NOMO-1 treated with DMSO at 0.1 percent for 48 hours (cell line): ENCODE measurements at regions not wholly inside any gene's neighbourhood (a gene's known extent, or its start where the extent isn't known, plus 50 kb on each side); places are given as distances from the start of the nearest gene placed in this dataset.
"Not testable (repeated sequence)": the region's sequence is repeated elsewhere in the genome, so short reads cannot be mapped to it uniquely, and the experiment has no call there.

Experiments used
- DNase-seq: peaks from one replicate; lab custom pipeline; 2025; ENCODE audit not compliant: unreplicated experiment; lab: John Stamatoyannopoulos, UW

- DNase-seq = no peak
These were observed 165.6 kb upstream of the HDAC4 start for GRCh38 chr2:239566162-239566994.

- DNase-seq = no peak
These were observed 163.8 kb upstream of the HDAC4 start for GRCh38 chr2:239564587-239564986.

GRCh38 chr2:239563561-239563960 is 162.7 kb upstream of the HDAC4 start:
- DNase-seq = no peak

GRCh38 chr2:239561446-239562001 is 160.7 kb upstream of the HDAC4 start:
- DNase-seq = no peak

GRCh38 chr2:239559417-239560261 is 158.8 kb upstream of the HDAC4 start:
- no peak for DNase-seq

- no peak for DNase-seq
These were observed 157.8 kb upstream of the HDAC4 start for GRCh38 chr2:239558661-239559060.

GRCh38 chr2:239557516-239557915 is 156.7 kb upstream of the HDAC4 start:
- no peak for DNase-seq

- DNase-seq = peak; percentile 39
These were observed 154.7 kb upstream of the HDAC4 start for GRCh38 chr2:239555571-239555905.

GRCh38 chr2:239554766-239555570 is 154.1 kb upstream of the HDAC4 start:
- no peak for DNase-seq

- no peak for DNase-seq
These were observed 152.7 kb upstream of the HDAC4 start for GRCh38 chr2:239553376-239554000.

- DNase-seq = no peak
These were observed 151.6 kb upstream of the HDAC4 start for GRCh38 chr2:239552213-239552926.

- DNase-seq = no peak
These were observed 150.4 kb upstream of the HDAC4 start for GRCh38 chr2:239551206-239551605.

GRCh38 chr2:239550357-239550756 is 149.5 kb upstream of the HDAC4 start:
- DNase-seq = no peak

- DNase-seq = no peak
These were observed 149.0 kb upstream of the HDAC4 start for GRCh38 chr2:239549711-239550255.

GRCh38 chr2:239548965-239549595 is 148.3 kb upstream of the HDAC4 start:
- no peak for DNase-seq

GRCh38 chr2:239548451-239548871 is 147.6 kb upstream of the HDAC4 start:
- no peak for DNase-seq

- not testable (repeated sequence) for DNase-seq
These were observed 146.3 kb upstream of the HDAC4 start for GRCh38 chr2:239547140-239547539.

- no peak for DNase-seq
These were observed 145.7 kb upstream of the HDAC4 start for GRCh38 chr2:239546541-239546940.

GRCh38 chr2:239545741-239546392 is 145.0 kb upstream of the HDAC4 start:
- no peak for DNase-seq
